K562 (cell line): ENCODE measurements at regions not wholly inside any gene's neighbourhood (a gene's known extent, or its start where the extent isn't known, plus 50 kb on each side); places are given as distances from the start of the nearest gene placed in this dataset.

Experiments
- ATAC-seq: fragments of 200-7000 bp; cut with Tn5 transposase; 3 replicates; pipeline ENCODE4 v1.9.1; 2020; ENCODE audit warnings: moderate library complexity
- BruUV-seq: library from RNA; stranded (reverse); fragments of 400-500 nt; replicated peaks from 2 replicates; lab custom pipeline; 2021; lab: Mats Ljungman, UMichigan
- CTCF ChIA-PET: fragments of 300-600 bp; formaldehyde crosslinking; extraction: SDS; loops from one replicate; lab custom pipeline; 2021; ENCODE audit warnings: low intra/inter-chr PET ratio; lab: Yijun Ruan, JAX
- POLR2A ChIA-PET: fragments of 300-600, 350-650 bp; sonication (Branson Sonifier 250); formaldehyde crosslinking; extraction: SDS; loops from one replicate; lab custom pipeline; 2021; ENCODE audit warnings: antibody characterized with exemption, inconsistent platforms; lab: Yijun Ruan, JAX
- DNase-seq, 4 experiments: peaks; one replicate each; pipeline versions ENCODE4 v3.0.0 to v3.0.0-alpha.2; 2011 to 2018; ENCODE audit warnings: low spot score in 3 of 4, mixed read lengths in 3 of 4; ENCODE audit errors: extremely low read depth in 1 of 4
- FAIRE-seq: peaks from 2 replicates; lab custom pipeline; 2011; peaks lifted over from hg19 to GRCh38; lab: Jason Lieb, UNC
- H2AFZ ChIP-seq: 2 replicates; pipeline ENCODE4 v1.6.0; 2011; ENCODE audit warnings: low read depth, low read length, control low read depth, inconsistent platforms
- H3K27ac ChIP-seq: fragments of 200-600 bp; 3 replicates; pipeline ENCODE4 v1.8.0; 2011; ENCODE audit warnings: low read depth, mild to moderate bottlenecking, control low read depth, inconsistent platforms, low read length, moderate library complexity, mixed read lengths; ENCODE audit errors: extremely low read depth
- H3K27me3 ChIP-seq, 2 experiments: fragments of 300-600 bp in 1 of 2; 2 replicates in 1 of 2; 3 replicates in 1 of 2; pipeline versions ENCODE4 v1.6.0 to v1.8.0; 2011; ENCODE audit warnings: inconsistent platforms in 2 of 2, low read length in 2 of 2, mild to moderate bottlenecking in 1 of 2, mixed read lengths in 1 of 2, moderate library complexity in 1 of 2; ENCODE audit not compliant: control insufficient read depth in 2 of 2, insufficient read depth in 2 of 2
- H3K36me3 ChIP-seq: fragments of 300-600 bp; 3 replicates; pipeline ENCODE4 v1.8.0; 2011; ENCODE audit warnings: mild to moderate bottlenecking, low read length, inconsistent platforms; ENCODE audit not compliant: control insufficient read depth, insufficient read depth
- H3K4me1 ChIP-seq, 2 experiments: fragments of 200-600 bp in 1 of 2; replicated peaks in 1 of 2; 2 replicates in 1 of 2; 3 replicates in 1 of 2; pipeline versions ENCODE4 v1.5.1 to v1.8.0; 2011; ENCODE audit warnings: inconsistent platforms in 2 of 2, low read length in 2 of 2, mild to moderate bottlenecking in 1 of 2, mixed read lengths in 1 of 2, moderate library complexity in 1 of 2; ENCODE audit not compliant: control insufficient read depth in 2 of 2, insufficient read depth in 2 of 2
- H3K4me2 ChIP-seq: 2 replicates; pipeline ENCODE4 v1.6.1; 2011; ENCODE audit warnings: low read length, control low read depth, inconsistent platforms, mixed read lengths; ENCODE audit not compliant: insufficient read depth
- H3K4me3 ChIP-seq: fragments of 200-600 bp; sonication (generic), shearing (Covaris generic); 2 replicates; pipeline ENCODE4 v1.5.1; 2016; ENCODE audit warnings: control low read depth, inconsistent platforms
- H3K79me2 ChIP-seq: fragments of 200-600 bp; 3 replicates; pipeline ENCODE4 v1.8.0; 2011; ENCODE audit warnings: low read length, inconsistent platforms; ENCODE audit not compliant: control insufficient read depth, insufficient read depth
- H3K9ac ChIP-seq, 2 experiments: 2 replicates each; pipeline versions ENCODE4 v1.6.0 to v1.6.1; 2011; ENCODE audit warnings: low read depth in 2 of 2, low read length in 2 of 2, control low read depth in 1 of 2, inconsistent platforms in 1 of 2, mild to moderate bottlenecking in 1 of 2, mixed read lengths in 1 of 2; ENCODE audit not compliant: insufficient read depth in 1 of 2
- H3K9me1 ChIP-seq: one replicate; pipeline ENCODE4 v1.6.0; 2011; ENCODE audit warnings: inconsistent platforms, mild to moderate bottlenecking, low read length, moderate library complexity; ENCODE audit not compliant: control insufficient read depth, insufficient read depth
- H3K9me3 ChIP-seq: replicated peaks from 2 replicates; pipeline ENCODE4 v1.5.1; 2011; ENCODE audit warnings: low read depth, low read length, inconsistent platforms; ENCODE audit not compliant: control insufficient read depth, insufficient read depth
- H4K20me1 ChIP-seq: replicated peaks from 2 replicates; pipeline ENCODE4 v1.6.1; 2011; ENCODE audit warnings: low read length, inconsistent platforms, mixed read lengths; ENCODE audit not compliant: control insufficient read depth, insufficient read depth
- DMBX1 ChIP-seq: fragments of 250-450 bp; sonication (Bioruptor Pico); IDR thresholded peaks from 2 replicates; pipeline ENCODE4 v1.8.0; 2022; ENCODE audit warnings: inconsistent platforms, mild to moderate bottlenecking, moderate library complexity, borderline replicate concordance
- ELF2 ChIP-seq: fragments of 250-450 bp; sonication (Bioruptor Pico); IDR thresholded peaks from 2 replicates; pipeline ENCODE4 v1.5.0; 2021; ENCODE audit warnings: mild to moderate bottlenecking
- ESRRA ChIP-seq: fragments of 450-650 bp; IDR thresholded peaks from 2 replicates; pipeline ENCODE4 v1.6.1; 2014; ENCODE audit warnings: low read depth, mild to moderate bottlenecking, moderate library complexity, borderline replicate concordance
- KAT7 ChIP-seq: sonication (generic); formaldehyde crosslinking; IDR thresholded peaks from 2 replicates; pipeline ENCODE4 v1.8.0; 2022; ENCODE audit warnings: missing genetic modification reagents, mild to moderate bottlenecking, borderline replicate concordance
- KLF10 ChIP-seq: fragments of 250-450 bp; sonication (Bioruptor Pico); IDR thresholded peaks from 2 replicates; pipeline ENCODE4 v1.6.1; 2021; ENCODE audit warnings: matching md5 sums
- MAFG ChIP-seq: fragments of 450-650 bp; conservative IDR thresholded peaks from 2 replicates; pipeline ENCODE4 v1.6.1; 2016; ENCODE audit warnings: missing genetic modification characterization, missing compliant biosample characterization
- MCM5 ChIP-seq: fragments of 450-650 bp; IDR thresholded peaks from 2 replicates; pipeline ENCODE4 v1.6.1; 2016; ENCODE audit warnings: low read depth
- PHF21A ChIP-seq: fragments of 450-650 bp; IDR thresholded peaks from 2 replicates; pipeline ENCODE4 v1.6.1; 2017; ENCODE audit warnings: low read depth, borderline replicate concordance
- PREB ChIP-seq: sonication (generic); formaldehyde crosslinking; IDR thresholded peaks from 2 replicates; pipeline ENCODE4 v1.8.1; 2023; ENCODE audit warnings: mild to moderate bottlenecking, missing genetic modification reagents
- RBFOX2 ChIP-seq: fragments of 200-400 bp; formaldehyde crosslinking; IDR thresholded peaks from 2 replicates; pipeline ENCODE4 v1.6.1; 2017; ENCODE audit warnings: low read depth, mild to moderate bottlenecking, low read length, moderate library complexity
- TOE1 ChIP-seq, 2 experiments: fragments of 450-650 bp in 1 of 2; sonication (generic) in 1 of 2; formaldehyde crosslinking in 1 of 2; IDR thresholded peaks; 2 replicates each; pipeline versions ENCODE4 v1.7.1 to v1.8.0; 2016 to 2022; ENCODE audit warnings: borderline replicate concordance in 2 of 2, mild to moderate bottlenecking in 2 of 2, antibody characterized with exemption in 1 of 2, inconsistent platforms in 1 of 2, low read depth in 1 of 2, missing genetic modification reagents in 1 of 2, moderate library complexity in 1 of 2
- ZC3H11A ChIP-seq: IDR thresholded peaks from 2 replicates; pipeline ENCODE4 v1.6.1; 2012; ENCODE audit warnings: low read depth, low read length, improper control_type of control experiment
- ZNF124 ChIP-seq: sonication (generic); formaldehyde crosslinking; IDR thresholded peaks from 2 replicates; pipeline ENCODE4 v1.8.1; 2022; ENCODE audit warnings: missing genetic modification reagents
- ZNF224 ChIP-seq: sonication (generic); formaldehyde crosslinking; IDR thresholded peaks from 2 replicates; pipeline ENCODE4 v1.8.0; 2022; ENCODE audit warnings: mild to moderate bottlenecking, missing genetic modification reagents
- WGBS: fragments of 100-300 bp; shearing (Covaris generic); methylation state at CpG from one replicate; pipeline ENCODE4 v1.1.6; 2016; ENCODE audit warnings: low coverage, mixed read lengths; ENCODE audit not compliant: insufficient coverage; ENCODE audit errors: missing lambda C conversion rate; 5-methylcytosine and 5-hydroxymethylcytosine counted together
- in situ Hi-C: fragments of 300-500 bp; cut with MboI; formaldehyde crosslinking; loops from 4 replicates; pipeline ENCODE4 v1.15.0; 2018; ENCODE audit warnings: inconsistent platforms, mixed read lengths
- intact Hi-C: fragments of 100-400 bp; cut with micrococcal nuclease; formaldehyde crosslinking; loops from 2 replicates; pipeline ENCODE4 v1.14.2; 2022
- TF ChIP-seq, protein P1 (sequence below): sonication (generic); formaldehyde crosslinking; IDR thresholded peaks from 2 replicates; pipeline ENCODE4 v1.4.0; 2020; ENCODE audit warnings: mild to moderate bottlenecking, missing genetic modification reagents

GRCh38 chr18:70673831-70674230 is 385.0 kb downstream of the SOCS6 start:
- no peak overlapping the region for H3K4me3 ChIP-seq
- H3K4me2 ChIP-seq, result no peak overlapping the region
- in situ Hi-C loops (no loop called here), intact Hi-C loops (no loop called here)
- H3K79me2 ChIP-seq, result no peaks in the 10 kb centered on the region
- CTCF ChIA-PET, result no interaction called here
- no peaks in the 10 kb centered on the region for H3K27me3 ChIP-seq
- no peaks in the 10 kb centered on the region for H3K9me1 ChIP-seq
- ATAC-seq, result no peak
- H3K4me1 ChIP-seq, result no peaks in the 10 kb centered on the region
- no peak overlapping the region for H3K9ac ChIP-seq
- H3K36me3 ChIP-seq, result no peaks in the 10 kb centered on the region
- H3K9me3 ChIP-seq, result no peaks in the 10 kb centered on the region
- WGBS, result 0% methylated on average over 3 of the region's 6 CpGs
- H3K27ac ChIP-seq, result no peak overlapping the region
- POLR2A ChIA-PET, result no interaction called here
- no peak for TF ChIP-seq MCM5
- TF ChIP-seq DMBX1 (CRISPR knock-in tag), result no peak
- TF ChIP-seq KLF10 (CRISPR knock-in tag), result no peak
- TF ChIP-seq ZC3H11A, result no peak
- TF ChIP-seq, all 486 proteins: peak for 0
- H2AFZ ChIP-seq, result no peak overlapping the region
- DNase-seq (no peak), FAIRE-seq (no peak)
- H4K20me1 ChIP-seq, result no peaks in the 10 kb centered on the region
- no TSS peak for BruUV-seq

DNA sequence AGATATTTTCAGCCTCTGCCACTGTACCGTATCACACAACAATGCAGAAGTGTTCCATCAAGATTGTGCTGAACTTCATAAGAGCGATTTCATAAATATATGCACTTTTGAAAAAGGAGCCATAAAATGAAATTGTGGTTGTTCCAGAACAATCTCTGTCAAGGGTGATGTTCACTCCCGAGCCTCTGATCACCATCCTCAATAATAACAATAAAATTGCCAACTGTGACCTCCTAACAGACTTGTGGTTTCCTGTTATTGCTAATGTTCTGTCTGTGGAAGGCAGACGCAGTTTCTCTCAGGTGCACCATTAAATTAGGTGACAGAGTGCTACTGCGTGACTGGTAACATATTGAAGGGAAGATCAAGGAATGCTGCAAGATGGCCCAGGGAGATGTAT is 383.7 kb downstream of the SOCS6 start:
- WGBS, result 0% methylated on average over 5 of the region's 5 CpGs
- FAIRE-seq (no peak), DNase-seq (no peak), ATAC-seq (no peak)
- Histone ChIP-seq H3K9ac (no peak overlapping the region), H4K20me1 (no peaks in the 10 kb centered on the region), H3K4me1 (no peaks in the 10 kb centered on the region), H3K4me3 (no peak overlapping the region), H2AFZ (no peak overlapping the region), H3K27ac (no peak overlapping the region), H3K27me3 (no peaks in the 10 kb centered on the region), H3K9me1 (no peaks in the 10 kb centered on the region), H3K79me2 (no peaks in the 10 kb centered on the region), H3K4me2 (no peak overlapping the region), H3K36me3 (no peaks in the 10 kb centered on the region), H3K9me3 (no peaks in the 10 kb centered on the region)
- ChIA-PET POLR2A (no interaction called here), CTCF (no interaction called here)
- intact Hi-C loops (no loop called here), in situ Hi-C loops (no loop called here)
- no TSS peak for BruUV-seq
- no peak for TF ChIP-seq KAT7 (CRISPR knock-in tag)
- TF ChIP-seq ZNF124 (CRISPR knock-in tag), result no peak
- TF ChIP-seq MAFG, result no peak
- TF ChIP-seq RBFOX2, result no peak
- no peak for TF ChIP-seq ZNF224 (CRISPR knock-in tag)
- TF ChIP-seq, protein P1, sequence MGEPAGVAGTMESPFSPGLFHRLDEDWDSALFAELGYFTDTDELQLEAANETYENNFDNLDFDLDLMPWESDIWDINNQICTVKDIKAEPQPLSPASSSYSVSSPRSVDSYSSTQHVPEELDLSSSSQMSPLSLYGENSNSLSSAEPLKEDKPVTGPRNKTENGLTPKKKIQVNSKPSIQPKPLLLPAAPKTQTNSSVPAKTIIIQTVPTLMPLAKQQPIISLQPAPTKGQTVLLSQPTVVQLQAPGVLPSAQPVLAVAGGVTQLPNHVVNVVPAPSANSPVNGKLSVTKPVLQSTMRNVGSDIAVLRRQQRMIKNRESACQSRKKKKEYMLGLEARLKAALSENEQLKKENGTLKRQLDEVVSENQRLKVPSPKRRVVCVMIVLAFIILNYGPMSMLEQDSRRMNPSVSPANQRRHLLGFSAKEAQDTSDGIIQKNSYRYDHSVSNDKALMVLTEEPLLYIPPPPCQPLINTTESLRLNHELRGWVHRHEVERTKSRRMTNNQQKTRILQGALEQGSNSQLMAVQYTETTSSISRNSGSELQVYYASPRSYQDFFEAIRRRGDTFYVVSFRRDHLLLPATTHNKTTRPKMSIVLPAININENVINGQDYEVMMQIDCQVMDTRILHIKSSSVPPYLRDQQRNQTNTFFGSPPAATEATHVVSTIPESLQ, result no peak
- TF ChIP-seq PHF21A, result no peak
- no peak for TF ChIP-seq ESRRA
- no peak for TF ChIP-seq TOE1 (IDR thresholded peaks at IDR 0.05; ENCODE audit: borderline replicate concordance)
- no peak for TF ChIP-seq TOE1 (CRISPR knock-in tag; IDR thresholded peaks at IDR 0.05; ENCODE audit: borderline replicate concordance, low read depth)
- no peak for TF ChIP-seq PREB
- no peak for TF ChIP-seq ELF2 (CRISPR knock-in tag)
